ENCODE measurements at regions not wholly inside any gene's neighbourhood (a gene's known extent, or its start where the extent isn't known, plus 50 kb on each side); places are given as distances from the start of the nearest gene placed in this dataset.

DNA sequence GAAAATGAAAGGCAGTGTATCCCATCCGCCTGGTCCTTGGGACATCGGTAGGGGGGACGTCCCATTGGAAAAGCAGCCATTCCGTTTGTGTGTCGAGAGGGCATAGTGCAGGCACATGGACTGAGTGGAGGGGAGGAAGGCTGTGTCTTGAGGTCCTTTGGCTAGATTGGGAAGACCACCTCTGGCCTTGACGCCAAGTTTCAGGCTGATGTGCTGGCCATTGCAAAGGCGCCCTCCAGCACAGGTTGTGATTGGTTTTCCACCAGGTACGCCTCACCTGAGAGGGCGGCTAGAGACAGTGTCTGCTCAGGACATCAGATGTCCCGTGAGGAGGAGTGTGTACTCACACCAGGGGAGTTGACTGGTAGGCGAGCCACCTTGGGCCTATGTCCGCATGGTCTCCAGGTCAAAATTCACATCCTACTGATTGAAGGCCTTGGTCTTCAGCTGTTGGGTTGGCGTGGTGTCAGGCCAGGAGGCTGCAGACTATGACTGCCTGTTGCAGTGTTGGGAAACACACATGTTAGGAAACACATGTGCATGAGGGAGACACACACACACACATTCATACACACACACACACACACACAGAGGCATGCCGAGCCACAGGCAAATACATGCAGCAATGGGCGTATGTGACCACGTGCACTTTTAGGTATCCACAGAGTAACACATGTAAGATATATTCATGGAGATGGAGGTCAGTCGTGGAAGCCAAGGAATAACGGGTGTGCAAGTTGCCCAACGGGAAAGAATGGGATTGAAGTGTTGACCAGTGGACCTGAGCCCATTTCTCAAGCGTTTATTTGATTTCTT is 98.4 kb downstream of the SNRPN start:
- TF ChIP-seq, protein P1, sequence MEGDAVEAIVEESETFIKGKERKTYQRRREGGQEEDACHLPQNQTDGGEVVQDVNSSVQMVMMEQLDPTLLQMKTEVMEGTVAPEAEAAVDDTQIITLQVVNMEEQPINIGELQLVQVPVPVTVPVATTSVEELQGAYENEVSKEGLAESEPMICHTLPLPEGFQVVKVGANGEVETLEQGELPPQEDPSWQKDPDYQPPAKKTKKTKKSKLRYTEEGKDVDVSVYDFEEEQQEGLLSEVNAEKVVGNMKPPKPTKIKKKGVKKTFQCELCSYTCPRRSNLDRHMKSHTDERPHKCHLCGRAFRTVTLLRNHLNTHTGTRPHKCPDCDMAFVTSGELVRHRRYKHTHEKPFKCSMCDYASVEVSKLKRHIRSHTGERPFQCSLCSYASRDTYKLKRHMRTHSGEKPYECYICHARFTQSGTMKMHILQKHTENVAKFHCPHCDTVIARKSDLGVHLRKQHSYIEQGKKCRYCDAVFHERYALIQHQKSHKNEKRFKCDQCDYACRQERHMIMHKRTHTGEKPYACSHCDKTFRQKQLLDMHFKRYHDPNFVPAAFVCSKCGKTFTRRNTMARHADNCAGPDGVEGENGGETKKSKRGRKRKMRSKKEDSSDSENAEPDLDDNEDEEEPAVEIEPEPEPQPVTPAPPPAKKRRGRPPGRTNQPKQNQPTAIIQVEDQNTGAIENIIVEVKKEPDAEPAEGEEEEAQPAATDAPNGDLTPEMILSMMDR (IDR thresholded peaks at IDR 0.05): no peak
- TF ChIP-seq POLR2AphosphoS5 (IDR thresholded peaks at IDR 0.05) (no peak), POLR2A (IDR thresholded peaks at IDR 0.05) (no peak)

All from transverse colon (tissue), 4 donors.